PC-9 (cell line): ENCODE measurements at regions not wholly inside any gene's neighbourhood (a gene's known extent, or its start where the extent isn't known, plus 50 kb on each side); places are given as distances from the start of the nearest gene placed in this dataset.

Experiments used
- BruUV-seq: library from RNA; stranded (reverse); fragments of 400-500 nt; replicated peaks from 2 replicates; lab custom pipeline; 2021; lab: Mats Ljungman, UMichigan
- CTCF ChIA-PET: fragments of 300-600 bp; sonication (Branson Sonifier 250); formaldehyde crosslinking; loops from one replicate; lab custom pipeline; 2022; ENCODE audit warnings: antibody characterized with exemption; lab: Charles Lee
- POLR2A ChIA-PET: fragments of 300-600 bp; sonication (Branson Sonifier 250); formaldehyde crosslinking; loops from one replicate; lab custom pipeline; 2022; ENCODE audit warnings: antibody characterized with exemption; ENCODE audit not compliant: unreplicated experiment; lab: Charles Lee
- DNase-seq, 2 experiments: peaks; one replicate each; pipeline versions ENCODE4 v3.0.0 to v3.0.0-alpha.2; 2015 to 2022; ENCODE audit warnings: mixed read lengths in 1 of 2
- H2AFZ ChIP-seq: fragments of 200-600 bp; sonication (generic); 2 replicates; pipeline ENCODE4 v1.8.1; 2017; ENCODE audit warnings: antibody characterized with exemption
- H3F3A ChIP-seq: fragments of 200-600 bp; sonication (generic); 2 replicates; pipeline ENCODE4 v1.8.1; 2017; ENCODE audit warnings: antibody characterized with exemption, mild to moderate bottlenecking, low read depth; ENCODE audit not compliant: insufficient read depth
- H3K27ac ChIP-seq: fragments of 200-600 bp; sonication (generic); 2 replicates; pipeline ENCODE4 v1.6.1; 2016; ENCODE audit warnings: mixed run types
- H3K27me3 ChIP-seq: fragments of 200-600 bp; sonication (generic); 2 replicates; pipeline ENCODE4 v1.6.1; 2016; ENCODE audit warnings: low read depth, mixed run types; ENCODE audit not compliant: insufficient read depth
- H3K36me3 ChIP-seq: fragments of 200-600 bp; sonication (generic); 2 replicates; pipeline ENCODE4 v1.6.1; 2016; ENCODE audit warnings: low read depth, mixed run types
- H3K4me1 ChIP-seq: fragments of 200-600 bp; sonication (generic); replicated peaks from 2 replicates; pipeline ENCODE4 v1.6.1; 2016; ENCODE audit warnings: mixed run types; ENCODE audit not compliant: insufficient read depth
- H3K4me2 ChIP-seq: fragments of 200-600 bp; sonication (generic); 2 replicates; pipeline ENCODE4 v1.6.1; 2017; ENCODE audit warnings: mixed run types
- H3K4me3 ChIP-seq: fragments of 200-600 bp; sonication (generic); 2 replicates; pipeline ENCODE4 v1.6.1; 2016; ENCODE audit warnings: mixed run types
- H3K79me2 ChIP-seq: fragments of 200-600 bp; sonication (generic); 2 replicates; pipeline ENCODE4 v1.6.1; 2017; ENCODE audit warnings: low read depth, mixed run types
- H3K9me2 ChIP-seq: fragments of 200-600 bp; sonication (generic); 2 replicates; pipeline ENCODE4 v1.8.1; 2017; ENCODE audit warnings: mild to moderate bottlenecking; ENCODE audit not compliant: insufficient read depth
- H3K9me3 ChIP-seq: fragments of 200-600 bp; sonication (generic); 2 replicates; pipeline ENCODE4 v1.8.1; 2016; ENCODE audit warnings: low read depth; ENCODE audit not compliant: insufficient read depth
- H4K20me1 ChIP-seq: fragments of 200-600 bp; sonication (generic); 2 replicates; pipeline ENCODE4 v1.8.1; 2017; ENCODE audit not compliant: insufficient read depth
- EZH2 ChIP-seq: fragments of 200-600 bp; sonication (generic); IDR thresholded peaks from 2 replicates; pipeline ENCODE4 v1.8.0; 2017; ENCODE audit warnings: antibody characterized with exemption, low read depth
- intact Hi-C: fragments of 100-400 bp; cut with micrococcal nuclease; formaldehyde crosslinking; loops from one replicate; pipeline ENCODE4 v1.10.0; 2022; ENCODE audit not compliant: unreplicated experiment
- TF ChIP-seq, protein P1 (sequence below): fragments of 200-600 bp; sonication (generic); conservative IDR thresholded peaks from 2 replicates; pipeline ENCODE4 v1.6.1; 2017; ENCODE audit warnings: mixed run types, antibody characterized with exemption, mild to moderate bottlenecking, moderate library complexity

GRCh38 chr7:130875-131780, 61.2 kb upstream of the FAM20C start:
- no peak overlapping the region for H2AFZ ChIP-seq

DNA sequence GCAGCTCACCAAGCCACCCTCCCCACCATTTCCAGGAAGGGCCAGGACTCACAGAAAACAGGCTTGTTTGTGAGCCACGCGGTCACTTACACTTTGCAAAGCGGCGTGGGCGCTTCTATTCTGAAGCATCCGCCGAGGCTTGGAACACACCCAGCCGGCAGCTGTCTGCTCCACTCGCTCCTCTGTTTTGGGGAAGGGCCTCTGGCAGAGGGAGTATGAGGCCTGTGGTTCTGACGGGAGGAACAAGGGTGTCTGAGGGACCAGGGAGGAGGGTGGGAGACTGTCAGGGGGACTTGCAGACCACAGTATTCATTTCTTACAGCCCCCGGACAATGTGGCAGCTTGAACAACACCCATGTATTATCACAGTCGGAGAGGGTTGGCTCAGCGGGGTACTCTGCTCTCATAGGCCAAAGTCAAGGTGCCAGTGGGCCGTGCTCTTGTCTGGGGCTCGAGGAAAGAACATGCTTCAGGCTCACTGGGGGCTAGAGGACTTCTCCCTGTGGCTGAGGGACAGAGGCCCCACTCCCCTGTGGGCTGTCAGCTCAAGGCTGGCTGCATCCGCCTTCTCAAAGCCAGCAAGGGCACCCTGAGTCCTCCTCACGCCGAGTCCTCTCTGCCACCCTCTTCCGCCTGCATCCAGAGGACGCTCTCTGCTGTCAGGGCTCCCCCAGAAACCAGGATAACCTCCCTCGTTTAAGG, 60.4 kb upstream of the FAM20C start:
- BruUV-seq: no TSS peak
- Histone ChIP-seq H3K79me2 (no peaks in the 10 kb centered on the region), H4K20me1 (no peaks in the 10 kb centered on the region), H3K4me3 (no peak overlapping the region), H3K9me2 (no peaks in the 10 kb centered on the region), H3K4me1 (no peaks in the 10 kb centered on the region), H3K36me3 (no peaks in the 10 kb centered on the region), H2AFZ (no peak overlapping the region), H3K9me3 (no peaks in the 10 kb centered on the region), H3F3A (no peaks in the 10 kb centered on the region), H3K27ac (no peak overlapping the region), H3K27me3 (0 out of 2 replicates have a peak, but pooled peaks cover 3% of the 10 kb centered on the region), H3K4me2 (no peak overlapping the region)
- CTCF ChIA-PET: interaction anchor here (0.6 kb wide), 2 partner anchors 68 to 236 kb away, joined by 3 read pairs; no protein-coding TSS in a partner anchor
- no peak for DNase-seq
- POLR2A ChIA-PET: no interaction called here
- TF ChIP-seq EZH2: no peak
- TF ChIP-seq, protein P1, sequence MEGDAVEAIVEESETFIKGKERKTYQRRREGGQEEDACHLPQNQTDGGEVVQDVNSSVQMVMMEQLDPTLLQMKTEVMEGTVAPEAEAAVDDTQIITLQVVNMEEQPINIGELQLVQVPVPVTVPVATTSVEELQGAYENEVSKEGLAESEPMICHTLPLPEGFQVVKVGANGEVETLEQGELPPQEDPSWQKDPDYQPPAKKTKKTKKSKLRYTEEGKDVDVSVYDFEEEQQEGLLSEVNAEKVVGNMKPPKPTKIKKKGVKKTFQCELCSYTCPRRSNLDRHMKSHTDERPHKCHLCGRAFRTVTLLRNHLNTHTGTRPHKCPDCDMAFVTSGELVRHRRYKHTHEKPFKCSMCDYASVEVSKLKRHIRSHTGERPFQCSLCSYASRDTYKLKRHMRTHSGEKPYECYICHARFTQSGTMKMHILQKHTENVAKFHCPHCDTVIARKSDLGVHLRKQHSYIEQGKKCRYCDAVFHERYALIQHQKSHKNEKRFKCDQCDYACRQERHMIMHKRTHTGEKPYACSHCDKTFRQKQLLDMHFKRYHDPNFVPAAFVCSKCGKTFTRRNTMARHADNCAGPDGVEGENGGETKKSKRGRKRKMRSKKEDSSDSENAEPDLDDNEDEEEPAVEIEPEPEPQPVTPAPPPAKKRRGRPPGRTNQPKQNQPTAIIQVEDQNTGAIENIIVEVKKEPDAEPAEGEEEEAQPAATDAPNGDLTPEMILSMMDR: no peak
- intact Hi-C loops: no loop called here

More at GRCh38 chr7:130875-131780, 61.2 kb upstream of the FAM20C start:
- no peaks in the 10 kb centered on the region for H3K9me3 ChIP-seq
- intact Hi-C loops: no loop called here
- DNase-seq: no peak
- CTCF ChIA-PET: interaction anchor here (0.6 kb wide), 1 partner anchor 237 kb away, joined by 3 read pairs; no protein-coding TSS in a partner anchor
- no peaks in the 10 kb centered on the region for H3K79me2 ChIP-seq
- no peaks in the 10 kb centered on the region for H3K36me3 ChIP-seq
- H3K27me3 ChIP-seq: no peaks in the 10 kb centered on the region
- H3K9me2 ChIP-seq: no peaks in the 10 kb centered on the region
- no peak overlapping the region for H3K4me3 ChIP-seq
- BruUV-seq: no TSS peak
- no peaks in the 10 kb centered on the region for H3F3A ChIP-seq
- H3K4me1 ChIP-seq: no peaks in the 10 kb centered on the region
- H4K20me1 ChIP-seq: no peaks in the 10 kb centered on the region
- POLR2A ChIA-PET: interaction anchor here (0.6 kb wide), 1 partner anchor 36 kb away, joined by 3 read pairs; no protein-coding TSS in a partner anchor
- H3K27ac ChIP-seq: no peak overlapping the region
- no peak for TF ChIP-seq EZH2
- TF ChIP-seq, protein P1: no peak
- no peak overlapping the region for H3K4me2 ChIP-seq

GRCh38 chr7:132899-133298, 59.5 kb upstream of the FAM20C start:
- no peaks in the 10 kb centered on the region for H3F3A ChIP-seq
- H3K79me2 ChIP-seq: no peaks in the 10 kb centered on the region
- TF ChIP-seq, protein P1: no peak
- no peak for TF ChIP-seq EZH2
- H2AFZ ChIP-seq: no peak overlapping the region
- 0 out of 2 replicates have a peak, but pooled peaks cover 3% of the 10 kb centered on the region for H3K27me3 ChIP-seq
- H3K4me3 ChIP-seq: no peak overlapping the region
- H3K4me1 ChIP-seq: no peaks in the 10 kb centered on the region
- H3K4me2 ChIP-seq: no peak overlapping the region
- intact Hi-C loops: no loop called here
- DNase-seq: no peak
- H3K9me2 ChIP-seq: no peaks in the 10 kb centered on the region
- CTCF ChIA-PET: no interaction called here
- POLR2A ChIA-PET: no interaction called here
- BruUV-seq: no TSS peak
- no peaks in the 10 kb centered on the region for H3K9me3 ChIP-seq
- H3K36me3 ChIP-seq: no peaks in the 10 kb centered on the region
- no peaks in the 10 kb centered on the region for H4K20me1 ChIP-seq
- no peak overlapping the region for H3K27ac ChIP-seq
